PC-9 (cell line): ENCODE measurements at regions not wholly inside any gene's neighbourhood (a gene's known extent, or its start where the extent isn't known, plus 50 kb on each side); places are given as distances from the start of the nearest gene placed in this dataset.
"Not testable (repeated sequence)": the region's sequence is repeated elsewhere in the genome, so short reads cannot be mapped to it uniquely, and the experiment has no call there.

Source experiments
- EZH2 ChIP-seq: fragments of 200-600 bp; sonication (generic); IDR thresholded peaks from 2 replicates; pipeline ENCODE4 v1.8.0; 2017; ENCODE audit warnings: antibody characterized with exemption, low read depth
- TF ChIP-seq, protein P1 (sequence below): fragments of 200-600 bp; sonication (generic); conservative IDR thresholded peaks from 2 replicates; pipeline ENCODE4 v1.6.1; 2017; ENCODE audit warnings: mixed run types, antibody characterized with exemption, mild to moderate bottlenecking, moderate library complexity

DNA sequence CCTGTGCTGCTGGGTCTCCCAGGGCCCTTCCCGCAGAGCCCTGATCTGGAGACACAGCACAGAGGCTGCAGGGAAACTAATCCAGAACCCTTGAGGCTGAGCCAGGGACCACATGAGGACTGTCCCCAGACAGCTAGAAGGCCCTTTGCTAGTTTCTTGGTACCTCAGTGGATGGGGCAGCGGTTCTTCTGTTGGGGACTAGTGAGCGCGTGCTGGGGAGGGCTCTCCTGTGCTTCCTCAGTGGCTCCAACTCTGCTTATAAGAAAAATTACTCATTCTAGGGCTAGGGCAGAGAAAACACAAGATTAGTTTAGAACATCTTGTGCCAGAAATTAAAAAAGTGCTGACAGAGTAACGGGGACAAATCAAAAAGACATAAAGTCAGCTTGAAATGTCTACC lies 116.5 kb upstream of the CTSV start:
- TF ChIP-seq EZH2: not testable (repeated sequence)
- TF ChIP-seq, protein P1, sequence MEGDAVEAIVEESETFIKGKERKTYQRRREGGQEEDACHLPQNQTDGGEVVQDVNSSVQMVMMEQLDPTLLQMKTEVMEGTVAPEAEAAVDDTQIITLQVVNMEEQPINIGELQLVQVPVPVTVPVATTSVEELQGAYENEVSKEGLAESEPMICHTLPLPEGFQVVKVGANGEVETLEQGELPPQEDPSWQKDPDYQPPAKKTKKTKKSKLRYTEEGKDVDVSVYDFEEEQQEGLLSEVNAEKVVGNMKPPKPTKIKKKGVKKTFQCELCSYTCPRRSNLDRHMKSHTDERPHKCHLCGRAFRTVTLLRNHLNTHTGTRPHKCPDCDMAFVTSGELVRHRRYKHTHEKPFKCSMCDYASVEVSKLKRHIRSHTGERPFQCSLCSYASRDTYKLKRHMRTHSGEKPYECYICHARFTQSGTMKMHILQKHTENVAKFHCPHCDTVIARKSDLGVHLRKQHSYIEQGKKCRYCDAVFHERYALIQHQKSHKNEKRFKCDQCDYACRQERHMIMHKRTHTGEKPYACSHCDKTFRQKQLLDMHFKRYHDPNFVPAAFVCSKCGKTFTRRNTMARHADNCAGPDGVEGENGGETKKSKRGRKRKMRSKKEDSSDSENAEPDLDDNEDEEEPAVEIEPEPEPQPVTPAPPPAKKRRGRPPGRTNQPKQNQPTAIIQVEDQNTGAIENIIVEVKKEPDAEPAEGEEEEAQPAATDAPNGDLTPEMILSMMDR: not testable (repeated sequence)
